ENCODE measurements at regions not wholly inside any gene's neighbourhood (a gene's known extent, or its start where the extent isn't known, plus 50 kb on each side); places are given as distances from the start of the nearest gene placed in this dataset.
"Not testable (repeated sequence)": the region's sequence is repeated elsewhere in the genome, so short reads cannot be mapped to it uniquely, and the experiment has no call there.

DNA sequence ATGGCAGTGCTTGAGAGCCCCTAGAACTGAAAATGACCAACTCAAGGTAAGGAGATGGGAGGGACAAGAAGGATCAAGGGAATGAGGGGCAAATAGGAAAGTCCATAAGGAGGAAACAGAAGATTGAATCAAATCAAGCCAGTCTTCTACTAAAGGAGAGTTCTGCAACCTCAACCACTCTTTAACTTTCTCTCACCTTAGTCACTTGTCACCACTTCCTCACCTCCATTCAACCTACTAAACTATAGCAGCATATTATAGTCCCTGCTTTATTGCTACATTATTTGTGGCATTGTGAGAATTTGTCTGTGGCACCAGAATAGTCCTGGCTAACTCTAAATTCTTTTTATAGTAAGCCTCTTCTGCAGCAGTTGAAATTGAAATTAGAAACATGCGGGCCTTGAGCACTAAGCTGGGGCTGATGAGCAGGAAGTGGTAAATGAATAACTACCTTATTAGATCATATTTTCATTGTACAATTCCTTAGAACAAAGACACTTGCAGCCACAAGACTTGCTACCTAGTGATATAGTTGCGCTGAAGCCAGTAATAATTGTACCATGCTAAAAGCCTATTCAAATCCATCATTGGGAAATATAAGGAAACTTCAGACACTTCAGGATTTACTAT lies 336.9 kb downstream of the ZNF674 start:
- H3K4me1 ChIP-seq = no peaks in the 10 kb centered on the region
- H3K27ac ChIP-seq = no peak overlapping the region
- H3K4me3 ChIP-seq = no peak overlapping the region
- TF ChIP-seq, protein P1, sequence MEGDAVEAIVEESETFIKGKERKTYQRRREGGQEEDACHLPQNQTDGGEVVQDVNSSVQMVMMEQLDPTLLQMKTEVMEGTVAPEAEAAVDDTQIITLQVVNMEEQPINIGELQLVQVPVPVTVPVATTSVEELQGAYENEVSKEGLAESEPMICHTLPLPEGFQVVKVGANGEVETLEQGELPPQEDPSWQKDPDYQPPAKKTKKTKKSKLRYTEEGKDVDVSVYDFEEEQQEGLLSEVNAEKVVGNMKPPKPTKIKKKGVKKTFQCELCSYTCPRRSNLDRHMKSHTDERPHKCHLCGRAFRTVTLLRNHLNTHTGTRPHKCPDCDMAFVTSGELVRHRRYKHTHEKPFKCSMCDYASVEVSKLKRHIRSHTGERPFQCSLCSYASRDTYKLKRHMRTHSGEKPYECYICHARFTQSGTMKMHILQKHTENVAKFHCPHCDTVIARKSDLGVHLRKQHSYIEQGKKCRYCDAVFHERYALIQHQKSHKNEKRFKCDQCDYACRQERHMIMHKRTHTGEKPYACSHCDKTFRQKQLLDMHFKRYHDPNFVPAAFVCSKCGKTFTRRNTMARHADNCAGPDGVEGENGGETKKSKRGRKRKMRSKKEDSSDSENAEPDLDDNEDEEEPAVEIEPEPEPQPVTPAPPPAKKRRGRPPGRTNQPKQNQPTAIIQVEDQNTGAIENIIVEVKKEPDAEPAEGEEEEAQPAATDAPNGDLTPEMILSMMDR (IDR thresholded peaks at IDR 0.05) = no peak
- H3K9me3 ChIP-seq = no peaks in the 10 kb centered on the region
- no peak for DNase-seq (ENCODE audit: low spot score)
- no peaks in the 10 kb centered on the region for H3K27me3 ChIP-seq
- H3K36me3 ChIP-seq = no peaks in the 10 kb centered on the region

DNA sequence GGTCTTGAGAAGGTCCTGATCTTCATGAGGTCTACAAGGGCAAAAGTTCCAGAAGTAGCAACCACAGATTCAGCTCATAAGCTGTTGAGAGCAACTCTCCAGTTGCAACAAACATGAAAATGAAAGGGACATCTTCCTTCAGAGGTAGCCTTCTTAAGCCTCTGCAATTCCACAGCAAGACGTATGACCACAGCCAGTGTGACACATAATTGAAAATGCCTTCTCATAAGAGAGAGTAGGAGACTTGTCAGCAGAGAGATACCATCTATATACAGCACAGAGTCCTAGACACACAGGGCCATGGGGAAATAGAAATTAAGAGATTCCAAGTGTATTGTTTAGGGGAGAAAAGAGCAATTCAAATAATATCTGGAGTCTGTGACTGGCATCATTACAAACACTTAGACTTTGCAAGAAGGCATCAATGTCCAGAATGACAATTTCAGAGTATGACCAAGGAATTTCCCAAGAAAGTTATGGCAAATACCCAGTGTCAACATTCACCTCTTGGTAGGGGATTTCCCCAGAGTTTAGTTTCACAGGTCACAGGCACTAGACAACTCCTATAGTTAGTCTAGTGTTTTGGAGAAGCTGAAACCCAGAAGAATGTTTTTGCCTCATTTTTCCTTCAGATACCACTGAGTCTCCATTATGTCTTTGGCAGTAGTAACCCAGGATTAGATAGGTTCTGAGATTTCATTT lies 340.3 kb downstream of the ZNF674 start:
- Histone ChIP-seq H3K4me3 (no peak overlapping the region), H3K27me3 (no peaks in the 10 kb centered on the region), H3K36me3 (no peaks in the 10 kb centered on the region), H3K9me3 (no peaks in the 10 kb centered on the region), H3K4me1 (no peaks in the 10 kb centered on the region), H3K27ac (no peak overlapping the region)
- no peak for DNase-seq (ENCODE audit: low spot score)
- TF ChIP-seq, protein P1 (IDR thresholded peaks at IDR 0.05) = no peak

DNA sequence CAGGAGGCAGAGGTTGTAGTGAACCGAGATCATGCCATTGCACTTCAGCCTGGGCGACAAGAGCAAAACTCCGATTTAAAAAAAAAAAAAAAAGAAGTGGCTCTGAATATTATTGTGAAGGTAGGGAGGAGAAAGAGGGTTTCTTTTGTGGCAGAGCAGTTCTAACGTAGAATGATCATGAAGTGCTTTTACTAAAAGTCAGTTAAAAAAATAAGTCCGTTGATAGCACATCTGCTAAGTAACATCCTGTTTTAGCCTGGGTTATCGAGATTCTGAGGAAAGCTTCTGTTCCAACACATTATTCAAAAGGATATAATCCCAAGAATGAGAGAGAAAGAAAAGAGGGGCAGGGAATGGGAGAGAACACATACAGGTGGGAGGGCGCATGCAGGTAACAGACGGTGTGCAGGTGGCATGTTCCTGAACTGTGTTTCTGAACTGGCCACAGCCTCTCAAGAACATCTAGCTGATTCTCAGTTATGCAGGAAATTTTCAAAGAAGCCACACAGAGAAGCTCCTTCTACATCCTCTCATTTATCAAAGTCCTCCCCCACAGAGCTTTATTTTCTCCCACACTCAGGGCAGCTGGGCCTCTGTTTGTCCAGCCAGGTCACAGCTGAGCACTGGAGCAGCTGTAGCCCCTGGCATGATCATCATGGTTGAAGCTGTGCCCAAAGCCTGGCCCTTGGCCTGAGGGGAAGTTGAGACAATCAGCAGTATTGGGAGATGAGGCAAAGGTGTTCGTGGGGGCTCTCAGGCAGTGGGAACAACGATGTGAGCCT lies 342.3 kb downstream of the ZNF674 start:
- no peaks in the 10 kb centered on the region for H3K36me3 ChIP-seq
- TF ChIP-seq, protein P1 (IDR thresholded peaks at IDR 0.05) = no peak
- no peaks in the 10 kb centered on the region for H3K9me3 ChIP-seq
- no peaks in the 10 kb centered on the region for H3K4me1 ChIP-seq
- no peak overlapping the region for H3K27ac ChIP-seq
- no peaks in the 10 kb centered on the region for H3K27me3 ChIP-seq
- no peak for DNase-seq (ENCODE audit: low spot score)
- H3K4me3 ChIP-seq = no peak overlapping the region

DNA sequence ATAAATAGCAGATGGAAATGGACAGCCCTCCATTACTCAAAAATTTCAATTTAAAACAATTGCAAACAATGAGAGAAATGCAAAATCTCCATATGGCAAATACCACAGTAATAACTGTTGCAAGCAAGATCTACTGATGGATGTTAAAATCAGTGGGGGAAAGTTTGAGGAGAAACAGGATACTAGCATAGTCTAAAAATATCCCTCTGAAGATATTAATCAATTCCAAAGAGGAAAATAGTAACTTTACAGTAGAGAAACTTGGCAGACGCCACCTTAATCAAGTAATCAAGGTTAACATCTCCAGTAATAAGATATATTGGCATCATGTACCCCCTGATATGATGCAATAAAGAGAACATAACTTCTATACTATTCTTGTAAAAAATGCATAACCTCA lies 344.8 kb downstream of the ZNF674 start:
- Histone ChIP-seq H3K27me3 (no peaks in the 10 kb centered on the region), H3K4me3 (no peak overlapping the region), H3K27ac (no peak overlapping the region), H3K9me3 (no peaks in the 10 kb centered on the region), H3K4me1 (no peaks in the 10 kb centered on the region), H3K36me3 (no peaks in the 10 kb centered on the region)
- TF ChIP-seq, protein P1 (IDR thresholded peaks at IDR 0.05) = no peak
- DNase-seq (ENCODE audit: low spot score) = no peak

DNA sequence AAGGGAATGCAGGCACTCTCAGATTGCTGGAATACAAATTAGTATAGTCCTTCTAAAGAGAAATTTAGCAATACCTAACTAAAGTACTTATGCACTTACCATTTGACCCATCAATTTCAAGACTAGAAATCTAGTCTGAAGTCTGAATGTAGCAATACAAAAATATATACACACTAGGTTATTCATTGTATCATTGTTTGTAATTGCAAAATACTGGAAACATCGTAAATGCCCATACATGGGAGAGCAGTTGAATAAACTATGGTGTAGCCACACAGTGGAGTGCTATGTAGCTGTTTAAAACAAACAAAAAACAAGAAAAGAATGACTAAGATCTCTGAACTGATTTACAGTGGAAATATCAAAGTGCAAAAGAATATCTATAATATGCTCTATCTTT lies 346.4 kb downstream of the ZNF674 start:
- TF ChIP-seq, protein P1 (IDR thresholded peaks at IDR 0.05) = no peak
- Histone ChIP-seq H3K4me1 (no peaks in the 10 kb centered on the region), H3K36me3 (no peaks in the 10 kb centered on the region)

DNA sequence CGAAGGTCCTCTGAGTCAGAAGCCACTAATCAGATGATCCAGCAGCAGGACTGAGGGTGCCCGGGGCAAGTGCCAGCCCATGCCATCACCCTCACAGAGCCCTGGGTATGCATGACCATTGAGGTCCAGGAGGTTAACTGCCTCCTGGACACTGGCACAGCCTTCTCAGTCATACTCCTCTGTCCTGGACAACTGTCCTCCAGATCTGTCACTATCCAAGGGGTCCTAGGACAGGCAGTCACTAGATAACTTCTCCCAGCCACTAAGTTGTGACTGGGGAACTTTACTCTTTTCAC lies 358.5 kb downstream of the ZNF674 start:
- H3K27ac ChIP-seq; H3K4me1 ChIP-seq; H3K36me3 ChIP-seq; H3K27me3 ChIP-seq; DNase-seq (ENCODE audit: low spot score); H3K4me3 ChIP-seq; H3K9me3 ChIP-seq: not testable (repeated sequence)

More for the DNA sequence above, 346.4 kb downstream of the ZNF674 start:
- Histone ChIP-seq H3K27me3 (no peaks in the 10 kb centered on the region), H3K4me3 (no peak overlapping the region), H3K27ac (no peak overlapping the region), H3K9me3 (peaks cover 4 to 11% of the 10 kb centered on the region in 2 donors)
- DNase-seq (ENCODE audit: low spot score) = no peak

All from right atrium auricular region (tissue), 2 donors.